Hepatocyte (in vitro differentiated cells): ENCODE measurements at regions not wholly inside any gene's neighbourhood (a gene's known extent, or its start where the extent isn't known, plus 50 kb on each side); places are given as distances from the start of the nearest gene placed in this dataset.
A peak's percentile ranks its signal among the peaks of the same experiment; 100 is the strongest.

Experiments used
- DNase-seq: peaks from one replicate; pipeline ENCODE4 v3.0.0-alpha.2; 2016; ENCODE audit warnings: low spot score
- H2AFZ ChIP-seq: fragments of 200-600 bp; sonication (generic); 2 replicates; pipeline ENCODE4 v1.6.0; 2016; ENCODE audit warnings: antibody characterized with exemption, mild to moderate bottlenecking
- H3K27ac ChIP-seq: fragments of 200-600 bp; sonication (generic); 2 replicates; pipeline ENCODE4 v1.5.1; 2016; ENCODE audit warnings: mild to moderate bottlenecking
- H3K27me3 ChIP-seq: fragments of 200-600 bp; sonication (generic); 2 replicates; pipeline ENCODE4 v1.6.1; 2016
- H3K36me3 ChIP-seq: fragments of 200-600 bp; sonication (generic); replicated peaks from 2 replicates; pipeline ENCODE4 v1.5.1; 2016; ENCODE audit warnings: low read depth; ENCODE audit not compliant: insufficient read depth
- H3K4me1 ChIP-seq: fragments of 200-600 bp; sonication (generic); 2 replicates; pipeline ENCODE4 v1.5.1; 2016; ENCODE audit warnings: mild to moderate bottlenecking, moderate library complexity; ENCODE audit not compliant: insufficient read depth
- H3K4me2 ChIP-seq: fragments of 200-600 bp; sonication (generic); 2 replicates; pipeline ENCODE4 v1.6.0; 2016
- H3K4me3 ChIP-seq: fragments of 200-600 bp; sonication (generic); 2 replicates; pipeline ENCODE4 v1.5.1; 2016; ENCODE audit warnings: mild to moderate bottlenecking
- H3K79me2 ChIP-seq: fragments of 200-600 bp; sonication (generic); 2 replicates; pipeline ENCODE4 v1.6.0; 2017; ENCODE audit warnings: mild to moderate bottlenecking
- H3K9me2 ChIP-seq: fragments of 200-600 bp; sonication (generic); replicated peaks from 2 replicates; pipeline ENCODE4 v1.6.0; 2017; ENCODE audit warnings: mild to moderate bottlenecking; ENCODE audit not compliant: insufficient read depth
- H3K9me3 ChIP-seq: fragments of 200-600 bp; sonication (generic); 2 replicates; pipeline ENCODE4 v1.5.1; 2016; ENCODE audit warnings: low read depth, mild to moderate bottlenecking
- H4K20me1 ChIP-seq: fragments of 200-600 bp; sonication (generic); 2 replicates; pipeline ENCODE4 v1.6.0; 2016; ENCODE audit warnings: mild to moderate bottlenecking; ENCODE audit not compliant: insufficient read depth, poor library complexity, severe bottlenecking
- EZH2 ChIP-seq: fragments of 200-600 bp; sonication (generic); IDR thresholded peaks from 2 replicates; pipeline ENCODE4 v1.6.1; 2016; ENCODE audit warnings: antibody characterized with exemption, mild to moderate bottlenecking, borderline replicate concordance
- EZH2phosphoT487 ChIP-seq: fragments of 200-600 bp; sonication (generic); IDR thresholded peaks from one replicate; pipeline ENCODE4 v1.6.1; 2018; ENCODE audit warnings: antibody characterized with exemption, mild to moderate bottlenecking, low read depth, moderate library complexity; ENCODE audit not compliant: unreplicated experiment, severe bottlenecking
- WGBS: methylation state at CpG from one replicate; pipeline ENCODE4 v1.1.6; 2016; ENCODE audit warnings: low lambda C conversion rate; ENCODE audit errors: missing lambda C conversion rate; 5-methylcytosine and 5-hydroxymethylcytosine counted together
- TF ChIP-seq, protein P1 (sequence below): fragments of 200-600 bp; sonication (generic); IDR thresholded peaks from 2 replicates; pipeline ENCODE4 v1.5.1; 2016; ENCODE audit warnings: antibody characterized with exemption, mild to moderate bottlenecking; ENCODE audit not compliant: poor library complexity

DNA sequence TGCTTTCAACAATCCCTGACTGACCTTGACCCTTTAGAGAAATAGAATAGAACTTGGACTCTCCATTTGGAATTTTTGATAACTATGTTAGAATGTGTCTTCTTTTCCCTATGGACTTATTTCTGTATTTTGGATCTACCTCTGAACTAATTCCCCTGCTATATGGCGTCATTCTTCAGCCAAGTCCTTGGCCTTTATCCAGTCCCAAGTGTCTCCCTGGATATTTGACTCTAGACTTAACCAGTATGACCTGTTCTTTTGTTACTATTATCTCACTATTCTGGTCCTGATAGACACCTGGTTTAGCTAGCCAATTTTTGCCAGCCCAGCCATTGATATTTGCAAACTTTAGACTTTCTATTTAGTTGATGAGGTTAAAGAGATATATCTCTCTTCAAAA lies 186.8 kb downstream of the KCNS3 start:
- H3K79me2 ChIP-seq: no peaks in the 10 kb centered on the region
- TF ChIP-seq EZH2 (no peak), EZH2phosphoT487 (no peak)
- TF ChIP-seq, protein P1, sequence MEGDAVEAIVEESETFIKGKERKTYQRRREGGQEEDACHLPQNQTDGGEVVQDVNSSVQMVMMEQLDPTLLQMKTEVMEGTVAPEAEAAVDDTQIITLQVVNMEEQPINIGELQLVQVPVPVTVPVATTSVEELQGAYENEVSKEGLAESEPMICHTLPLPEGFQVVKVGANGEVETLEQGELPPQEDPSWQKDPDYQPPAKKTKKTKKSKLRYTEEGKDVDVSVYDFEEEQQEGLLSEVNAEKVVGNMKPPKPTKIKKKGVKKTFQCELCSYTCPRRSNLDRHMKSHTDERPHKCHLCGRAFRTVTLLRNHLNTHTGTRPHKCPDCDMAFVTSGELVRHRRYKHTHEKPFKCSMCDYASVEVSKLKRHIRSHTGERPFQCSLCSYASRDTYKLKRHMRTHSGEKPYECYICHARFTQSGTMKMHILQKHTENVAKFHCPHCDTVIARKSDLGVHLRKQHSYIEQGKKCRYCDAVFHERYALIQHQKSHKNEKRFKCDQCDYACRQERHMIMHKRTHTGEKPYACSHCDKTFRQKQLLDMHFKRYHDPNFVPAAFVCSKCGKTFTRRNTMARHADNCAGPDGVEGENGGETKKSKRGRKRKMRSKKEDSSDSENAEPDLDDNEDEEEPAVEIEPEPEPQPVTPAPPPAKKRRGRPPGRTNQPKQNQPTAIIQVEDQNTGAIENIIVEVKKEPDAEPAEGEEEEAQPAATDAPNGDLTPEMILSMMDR: no peak
- DNase-seq: no peak
- no peaks in the 10 kb centered on the region for H3K9me3 ChIP-seq
- no peaks in the 10 kb centered on the region for H3K36me3 ChIP-seq
- no peak overlapping the region for H3K4me2 ChIP-seq
- no peak overlapping the region for H3K4me3 ChIP-seq
- no peaks in the 10 kb centered on the region for H3K9me2 ChIP-seq
- WGBS: 86% methylated on average over 1 of the region's 1 CpG
- no peaks in the 10 kb centered on the region for H4K20me1 ChIP-seq
- no peak overlapping the region for H3K27ac ChIP-seq
- H2AFZ ChIP-seq: no peak overlapping the region
- peaks cover 15% of the 10 kb centered on the region for H3K4me1 ChIP-seq
- H3K27me3 ChIP-seq: peaks cover 11% of the 10 kb centered on the region

GRCh38 chr2:18063826-18064470 lies 185.5 kb downstream of the KCNS3 start:
- Histone ChIP-seq H3K27ac (no peak overlapping the region), H3K4me1 (peaks cover 15% of the 10 kb centered on the region), H3K4me2 (no peak overlapping the region), H3K4me3 (no peak overlapping the region), H3K36me3 (no peaks in the 10 kb centered on the region), H3K9me2 (no peaks in the 10 kb centered on the region), H4K20me1 (no peaks in the 10 kb centered on the region), H2AFZ (no peak overlapping the region), H3K79me2 (no peaks in the 10 kb centered on the region), H3K9me3 (no peaks in the 10 kb centered on the region), H3K27me3 (peaks cover 11% of the 10 kb centered on the region)
- TF ChIP-seq EZH2phosphoT487 (peak; percentile 98), EZH2 (no peak)
- TF ChIP-seq, protein P1: no peak
- DNase-seq: peak; percentile 43
- 50% methylated on average over 4 of the region's 4 CpGs for WGBS

GRCh38 chr2:18062892-18063291 lies 184.4 kb downstream of the KCNS3 start:
- Histone ChIP-seq H3K9me2 (no peaks in the 10 kb centered on the region), H3K79me2 (no peaks in the 10 kb centered on the region), H3K27ac (no peak overlapping the region), H3K4me1 (peaks cover 9% of the 10 kb centered on the region), H3K4me3 (no peak overlapping the region), H3K36me3 (no peaks in the 10 kb centered on the region), H3K9me3 (no peaks in the 10 kb centered on the region), H4K20me1 (no peaks in the 10 kb centered on the region), H3K4me2 (no peak overlapping the region), H3K27me3 (peaks cover 11% of the 10 kb centered on the region), H2AFZ (no peak overlapping the region)
- 58% methylated on average over 5 of the region's 5 CpGs for WGBS
- TF ChIP-seq, protein P1: no peak
- TF ChIP-seq EZH2 (no peak), EZH2phosphoT487 (no peak)
- DNase-seq: no peak

DNA sequence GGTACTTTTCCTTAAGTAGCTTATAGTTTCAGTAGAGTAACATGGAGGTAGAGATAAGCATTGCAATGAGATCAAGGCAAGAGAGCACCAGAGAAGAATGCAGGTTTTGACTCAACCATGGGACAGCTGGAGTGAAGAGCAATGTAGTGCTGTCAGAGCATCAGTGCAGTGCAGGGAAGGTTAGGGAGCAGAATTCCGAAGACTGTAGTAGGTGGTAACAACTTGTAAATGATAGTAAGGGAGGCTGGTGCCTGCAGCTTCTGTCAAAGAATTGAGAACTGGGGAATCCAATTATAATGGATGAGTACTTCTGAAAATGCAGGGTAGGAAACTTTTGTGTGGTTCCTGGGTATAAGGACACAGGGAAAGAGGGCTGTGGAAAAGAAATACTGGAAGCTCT lies 183.2 kb downstream of the KCNS3 start:
- DNase-seq: no peak
- WGBS: 68% methylated on average over 1 of the region's 1 CpG
- Histone ChIP-seq H3K27me3 (peaks cover 11% of the 10 kb centered on the region), H3K4me2 (no peak overlapping the region), H3K4me1 (peaks cover 9% of the 10 kb centered on the region), H3K27ac (no peak overlapping the region), H3K9me2 (no peaks in the 10 kb centered on the region), H3K4me3 (no peak overlapping the region), H3K36me3 (no peaks in the 10 kb centered on the region), H3K9me3 (no peaks in the 10 kb centered on the region), H2AFZ (no peak overlapping the region), H3K79me2 (no peaks in the 10 kb centered on the region), H4K20me1 (no peaks in the 10 kb centered on the region)
- TF ChIP-seq EZH2phosphoT487 (no peak), EZH2 (no peak)
- TF ChIP-seq, protein P1: no peak
